Nephron (organoid): ENCODE measurements at regions not wholly inside any gene's neighbourhood (a gene's known extent, or its start where the extent isn't known, plus 50 kb on each side); places are given as distances from the start of the nearest gene placed in this dataset.

Source experiments
- H3K27ac Mint-ChIP-seq, 3 experiments: 2 replicates each; pipeline ENCODE4 v1.8.0; 2020; ENCODE audit warnings: mixed read lengths in 3 of 3, mild to moderate bottlenecking in 2 of 3, moderate library complexity in 1 of 3
- H3K27me3 Mint-ChIP-seq: 2 replicates; pipeline ENCODE4 v1.8.0; 2021; ENCODE audit warnings: low read depth, mild to moderate bottlenecking, moderate library complexity, mixed read lengths
- H3K36me3 Mint-ChIP-seq: 2 replicates; pipeline ENCODE4 v1.8.0; 2020; ENCODE audit warnings: low read depth, mixed read lengths
- H3K4me1 Mint-ChIP-seq: 2 replicates; pipeline ENCODE4 v1.8.0; 2020; ENCODE audit warnings: mixed read lengths
- H3K4me3 Mint-ChIP-seq, 3 experiments: 2 replicates each; pipeline ENCODE4 v1.8.0; 2020; ENCODE audit warnings: mild to moderate bottlenecking in 3 of 3, mixed read lengths in 3 of 3, moderate library complexity in 2 of 3
- H3K9me3 Mint-ChIP-seq: 2 replicates; pipeline ENCODE4 v1.8.0; 2020; ENCODE audit warnings: mixed read lengths
- TF ChIP-seq, protein P1 (sequence below), 3 experiments: fragments of 200-600 bp; sonication (generic); IDR thresholded peaks; one replicate each; pipeline ENCODE4 v1.5.0; 2021; ENCODE audit warnings: antibody characterized with exemption in 3 of 3; ENCODE audit not compliant: unreplicated experiment in 3 of 3

DNA sequence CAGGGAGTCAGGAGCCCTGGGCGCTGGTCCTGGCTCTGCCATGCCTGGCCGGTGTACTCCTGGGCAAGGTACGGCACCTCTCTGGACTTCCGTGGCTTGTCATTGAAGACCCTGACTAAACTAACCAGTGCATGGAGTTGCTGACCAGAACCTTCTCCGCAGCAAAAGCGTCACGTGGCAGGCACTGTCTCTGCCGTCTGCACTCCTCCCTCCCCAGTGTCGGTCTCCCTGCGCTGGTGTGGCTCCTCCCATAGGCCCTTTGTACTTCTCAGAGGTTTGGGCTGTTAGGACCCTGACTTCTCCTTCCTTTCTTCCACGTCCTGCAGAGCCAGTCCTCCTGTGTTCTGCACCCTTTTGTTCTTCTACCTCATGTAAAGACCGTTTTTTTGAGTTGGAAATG, 100.6 kb upstream of the CREB5 start:
- no peaks in the 10 kb centered on the region for H3K36me3 Mint-ChIP-seq
- TF ChIP-seq, protein P1, sequence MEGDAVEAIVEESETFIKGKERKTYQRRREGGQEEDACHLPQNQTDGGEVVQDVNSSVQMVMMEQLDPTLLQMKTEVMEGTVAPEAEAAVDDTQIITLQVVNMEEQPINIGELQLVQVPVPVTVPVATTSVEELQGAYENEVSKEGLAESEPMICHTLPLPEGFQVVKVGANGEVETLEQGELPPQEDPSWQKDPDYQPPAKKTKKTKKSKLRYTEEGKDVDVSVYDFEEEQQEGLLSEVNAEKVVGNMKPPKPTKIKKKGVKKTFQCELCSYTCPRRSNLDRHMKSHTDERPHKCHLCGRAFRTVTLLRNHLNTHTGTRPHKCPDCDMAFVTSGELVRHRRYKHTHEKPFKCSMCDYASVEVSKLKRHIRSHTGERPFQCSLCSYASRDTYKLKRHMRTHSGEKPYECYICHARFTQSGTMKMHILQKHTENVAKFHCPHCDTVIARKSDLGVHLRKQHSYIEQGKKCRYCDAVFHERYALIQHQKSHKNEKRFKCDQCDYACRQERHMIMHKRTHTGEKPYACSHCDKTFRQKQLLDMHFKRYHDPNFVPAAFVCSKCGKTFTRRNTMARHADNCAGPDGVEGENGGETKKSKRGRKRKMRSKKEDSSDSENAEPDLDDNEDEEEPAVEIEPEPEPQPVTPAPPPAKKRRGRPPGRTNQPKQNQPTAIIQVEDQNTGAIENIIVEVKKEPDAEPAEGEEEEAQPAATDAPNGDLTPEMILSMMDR (IDR thresholded peaks at IDR 0.05; ENCODE audit: unreplicated experiment in 3 of 3), result no peak
- no peak overlapping the region for H3K4me3 Mint-ChIP-seq
- H3K27me3 Mint-ChIP-seq, result peaks cover 15% of the 10 kb centered on the region
- H3K9me3 Mint-ChIP-seq, result peaks cover 3% of the 10 kb centered on the region
- peak overlapping the region in 1 of 3 experiments; percentile 22 for H3K27ac Mint-ChIP-seq
- peaks cover 20% of the 10 kb centered on the region for H3K4me1 Mint-ChIP-seq

DNA sequence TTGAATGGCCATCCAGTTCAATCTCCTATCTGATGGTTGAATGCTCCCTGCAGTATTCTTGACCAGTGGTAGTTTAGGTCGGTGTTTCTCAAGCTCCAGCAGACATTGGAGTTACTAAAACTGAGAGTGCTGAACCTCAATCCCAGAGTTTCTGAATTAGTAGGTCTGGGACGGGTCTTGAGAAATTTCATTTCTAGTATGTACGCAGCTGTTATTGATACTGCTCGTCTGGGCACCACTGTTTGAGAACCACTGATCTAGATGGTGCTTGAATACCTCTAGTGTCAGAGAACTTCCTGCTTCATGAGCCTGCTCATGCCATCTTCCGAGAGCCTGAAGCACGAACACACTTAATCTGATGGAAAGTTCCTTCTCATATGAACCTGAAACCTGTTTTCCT, 99.4 kb upstream of the CREB5 start:
- Mint-ChIP-seq H3K27ac (no peak overlapping the region), H3K27me3 (peaks cover 9% of the 10 kb centered on the region), H3K4me1 (peaks cover 20% of the 10 kb centered on the region), H3K36me3 (no peaks in the 10 kb centered on the region), H3K9me3 (peaks cover 3% of the 10 kb centered on the region), H3K4me3 (no peak overlapping the region)
- TF ChIP-seq, protein P1 (IDR thresholded peaks at IDR 0.05; ENCODE audit: unreplicated experiment in 3 of 3), result no peak

DNA sequence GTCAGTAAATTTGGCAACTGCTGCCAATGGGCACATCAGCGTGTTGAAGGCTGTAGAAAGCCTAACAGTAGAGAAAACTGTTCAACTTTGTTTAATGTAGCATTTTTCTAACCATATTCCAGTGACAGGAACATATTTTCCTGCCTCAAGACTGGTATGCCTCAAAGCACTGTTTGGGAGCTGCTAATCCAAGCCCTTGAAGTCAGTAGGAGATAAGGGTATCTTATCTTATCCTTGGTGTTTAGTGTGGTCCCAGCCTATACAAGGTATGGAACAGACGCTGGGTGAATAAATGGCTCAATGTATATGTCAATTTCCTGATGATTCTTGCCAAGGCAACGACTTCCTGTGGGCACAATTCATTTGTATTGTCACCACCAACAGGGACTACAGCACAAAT, 97.5 kb upstream of the CREB5 start:
- H3K36me3 Mint-ChIP-seq, result no peaks in the 10 kb centered on the region
- H3K4me1 Mint-ChIP-seq, result peaks cover 20% of the 10 kb centered on the region
- no peak overlapping the region for H3K27ac Mint-ChIP-seq
- TF ChIP-seq, protein P1 (IDR thresholded peaks at IDR 0.05; ENCODE audit: unreplicated experiment in 3 of 3), result no peak
- peaks cover 3% of the 10 kb centered on the region for H3K9me3 Mint-ChIP-seq
- no peak overlapping the region for H3K4me3 Mint-ChIP-seq
- peaks cover 9% of the 10 kb centered on the region for H3K27me3 Mint-ChIP-seq

- Mint-ChIP-seq H3K27me3 (peaks cover 9% of the 10 kb centered on the region), H3K4me1 (peaks cover 20% of the 10 kb centered on the region)
Measured at GRCh38 chr7:28315565-28316410, 96.5 kb upstream of the CREB5 start.

DNA sequence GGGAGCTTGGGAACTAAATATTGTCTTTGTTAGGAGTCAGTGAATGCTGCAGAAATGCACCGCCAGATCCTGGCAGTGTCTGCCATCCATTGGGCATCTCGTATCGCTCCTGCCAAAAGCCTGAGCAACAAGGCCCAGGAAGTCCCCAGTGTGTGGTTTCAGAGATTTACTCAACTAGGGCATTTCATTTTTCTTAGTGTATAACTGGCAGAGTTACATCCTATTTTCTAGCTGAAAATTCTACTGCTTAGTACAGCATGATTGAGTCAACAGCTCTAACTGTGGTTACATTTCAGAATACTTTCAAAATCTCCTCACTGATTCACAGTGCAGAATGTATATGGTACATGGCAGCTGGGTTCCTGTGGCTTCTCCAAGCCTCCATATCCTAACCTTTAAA, 95.8 kb upstream of the CREB5 start:
- no peak overlapping the region for H3K4me3 Mint-ChIP-seq
- peaks cover 17% of the 10 kb centered on the region for H3K4me1 Mint-ChIP-seq
- H3K27ac Mint-ChIP-seq, result peak overlapping the region in 2 of 3 experiments; percentile 17 to 24
- peaks cover 9% of the 10 kb centered on the region for H3K27me3 Mint-ChIP-seq
- peaks cover 3% of the 10 kb centered on the region for H3K9me3 Mint-ChIP-seq
- no peaks in the 10 kb centered on the region for H3K36me3 Mint-ChIP-seq
- TF ChIP-seq, protein P1 (IDR thresholded peaks at IDR 0.05; ENCODE audit: unreplicated experiment in 3 of 3), result no peak

More at GRCh38 chr7:28315565-28316410, 96.5 kb upstream of the CREB5 start:
- Mint-ChIP-seq H3K9me3 (peaks cover 3% of the 10 kb centered on the region), H3K4me3 (no peak overlapping the region), H3K27ac (peak overlapping the region; percentile 17 to 85 (median 24)), H3K36me3 (no peaks in the 10 kb centered on the region)
- TF ChIP-seq, protein P1 (IDR thresholded peaks at IDR 0.05; ENCODE audit: unreplicated experiment in 3 of 3), result no peak
